ENCODE measurements at regions not wholly inside any gene's neighbourhood (a gene's known extent, or its start where the extent isn't known, plus 50 kb on each side); places are given as distances from the start of the nearest gene placed in this dataset.
"Not testable (repeated sequence)": the region's sequence is repeated elsewhere in the genome, so short reads cannot be mapped to it uniquely, and the experiment has no call there.

GRCh38 chr6:114928731-114929130 is 585.9 kb upstream of the HS3ST5 start:
- DNase-seq (ENCODE audit: low read depth), result not testable (repeated sequence)

GRCh38 chr6:114906096-114906495 is 563.3 kb upstream of the HS3ST5 start:
- no peak for DNase-seq (ENCODE audit: low read depth)

- no peak for DNase-seq (ENCODE audit: low read depth)
These were observed 554.7 kb upstream of the HS3ST5 start for GRCh38 chr6:114897536-114897935.

- DNase-seq (ENCODE audit: low read depth), result no peak
These were observed 549.4 kb upstream of the HS3ST5 start for GRCh38 chr6:114892211-114892610.

- DNase-seq (ENCODE audit: low read depth), result no peak
These were observed 545.4 kb upstream of the HS3ST5 start for GRCh38 chr6:114888241-114888640.

- DNase-seq (ENCODE audit: low read depth), result no peak
These were observed 544.0 kb upstream of the HS3ST5 start for GRCh38 chr6:114886670-114887436.

- DNase-seq (ENCODE audit: low read depth), result no peak
These were observed 536.9 kb upstream of the HS3ST5 start for GRCh38 chr6:114879693-114880092.

- DNase-seq (ENCODE audit: low read depth), result no peak
These were observed 535.3 kb upstream of the HS3ST5 start for GRCh38 chr6:114878091-114878490.

- DNase-seq (ENCODE audit: low read depth), result no peak
These were observed 531.6 kb upstream of the HS3ST5 start for GRCh38 chr6:114874410-114874809.

GRCh38 chr6:114865506-114865905 is 522.7 kb upstream of the HS3ST5 start:
- DNase-seq (ENCODE audit: low read depth), result not testable (repeated sequence)

GRCh38 chr6:114863610-114864009 is 520.8 kb upstream of the HS3ST5 start:
- DNase-seq (ENCODE audit: low read depth), result no peak

- no peak for DNase-seq (ENCODE audit: low read depth)
These were observed 520.0 kb upstream of the HS3ST5 start for GRCh38 chr6:114862819-114863218.

GRCh38 chr6:114862064-114862463 is 519.2 kb upstream of the HS3ST5 start:
- DNase-seq (ENCODE audit: low read depth), result no peak

- no peak for DNase-seq (ENCODE audit: low read depth)
These were observed 501.5 kb upstream of the HS3ST5 start for GRCh38 chr6:114844359-114844758.

- no peak for DNase-seq (ENCODE audit: low read depth)
These were observed 496.2 kb upstream of the HS3ST5 start for GRCh38 chr6:114839019-114839418.

GRCh38 chr6:114833211-114833610 is 490.4 kb upstream of the HS3ST5 start:
- no peak for DNase-seq (ENCODE audit: low read depth)

GRCh38 chr6:114830515-114830914 is 487.7 kb upstream of the HS3ST5 start:
- no peak for DNase-seq (ENCODE audit: low read depth)

GRCh38 chr6:114827135-114827534 is 484.3 kb upstream of the HS3ST5 start:
- DNase-seq (ENCODE audit: low read depth), result no peak

GRCh38 chr6:114824409-114824808 is 481.6 kb upstream of the HS3ST5 start:
- no peak for DNase-seq (ENCODE audit: low read depth)

- no peak for DNase-seq (ENCODE audit: low read depth)
These were observed 473.9 kb upstream of the HS3ST5 start for GRCh38 chr6:114816678-114817077.

GRCh38 chr6:114810468-114810867 is 467.6 kb upstream of the HS3ST5 start:
- no peak for DNase-seq (ENCODE audit: low read depth)

GRCh38 chr6:114805426-114805825 is 462.6 kb upstream of the HS3ST5 start:
- not testable (repeated sequence) for DNase-seq (ENCODE audit: low read depth)

- no peak for DNase-seq (ENCODE audit: low read depth)
These were observed 453.8 kb upstream of the HS3ST5 start for GRCh38 chr6:114796576-114796975.

GRCh38 chr6:114793428-114793827 is 450.6 kb upstream of the HS3ST5 start:
- no peak for DNase-seq (ENCODE audit: low read depth)

Data from activated T-cell treated with anti-CD3 and anti-CD28 coated beads for 24 hours (primary cell).